GM12878 (cell line): ENCODE measurements at regions not wholly inside any gene's neighbourhood (a gene's known extent, or its start where the extent isn't known, plus 50 kb on each side); places are given as distances from the start of the nearest gene placed in this dataset.

Experiments used
- ATAC-seq: fragments of 200-7000 bp; cut with Tn5 transposase; 3 replicates; pipeline ENCODE4 v1.9.1; 2020; ENCODE audit warnings: mild to moderate bottlenecking, moderate library complexity
- BruUV-seq: library from RNA; stranded (reverse); fragments of 400-500 nt; replicated peaks from 2 replicates; lab custom pipeline; 2021; lab: Mats Ljungman, UMichigan
- CTCF ChIA-PET: fragments of 300-600 bp; sonication (Branson Sonifier 250); formaldehyde crosslinking; extraction: SDS; loops from one replicate; lab custom pipeline; 2021; ENCODE audit warnings: inconsistent platforms; lab: Yijun Ruan, JAX
- POLR2A ChIA-PET: fragments of 350-600 bp; formaldehyde crosslinking; extraction: SDS; loops from one replicate; lab custom pipeline; 2021; ENCODE audit warnings: inconsistent platforms; lab: Charles Lee
- RAD21 ChIA-PET: fragments of 300-600 bp; sonication (Branson Sonifier 250); formaldehyde crosslinking; loops from one replicate; lab custom pipeline; 2023; ENCODE audit warnings: antibody characterized with exemption; ENCODE audit not compliant: unreplicated experiment; lab: Charles Lee
- SMC1A ChIA-PET: fragments of 300-600 bp; sonication (Branson Sonifier 250); formaldehyde crosslinking; loops from one replicate; lab custom pipeline; 2023; ENCODE audit not compliant: unreplicated experiment, uncharacterized antibody; lab: Charles Lee
- DNase-seq: peaks from one replicate; pipeline ENCODE4 v3.0.0-alpha.2; 2011; ENCODE audit warnings: low read depth, low spot score
- FAIRE-seq: peaks from 3 replicates; lab custom pipeline; 2011; peaks lifted over from hg19 to GRCh38; lab: Jason Lieb, UNC
- H2AFZ ChIP-seq: 2 replicates; pipeline ENCODE4 v1.6.0; 2011; ENCODE audit warnings: low read depth, low read length, control low read depth; ENCODE audit not compliant: control insufficient read depth
- H3K27ac ChIP-seq: 2 replicates; pipeline ENCODE4 v1.5.1; 2011; ENCODE audit warnings: control low read depth; ENCODE audit not compliant: control insufficient read depth, insufficient read depth
- H3K27me3 ChIP-seq, 2 experiments: replicated peaks in 1 of 2; 2 replicates each; pipeline versions ENCODE4 v1.6.0 to v1.6.1; 2011; ENCODE audit warnings: low read length in 1 of 2; ENCODE audit not compliant: control insufficient read depth in 2 of 2, insufficient read depth in 2 of 2
- H3K36me3 ChIP-seq, 2 experiments: 2 replicates each; pipeline ENCODE4 v1.5.1; 2011; ENCODE audit warnings: low read length in 1 of 2; ENCODE audit not compliant: control insufficient read depth in 2 of 2, insufficient read depth in 2 of 2
- H3K4me1 ChIP-seq: 2 replicates; pipeline ENCODE4 v1.6.1; 2011; ENCODE audit warnings: mild to moderate bottlenecking, low read length, moderate library complexity, mixed read lengths; ENCODE audit not compliant: control insufficient read depth, insufficient read depth
- H3K4me2 ChIP-seq: 2 replicates; pipeline ENCODE4 v1.6.0; 2011; ENCODE audit warnings: control low read depth; ENCODE audit not compliant: control insufficient read depth, insufficient read depth
- H3K4me3 ChIP-seq: fragments of 200-600 bp; sonication (generic); 2 replicates; pipeline ENCODE4 v1.5.1; 2016
- H3K79me2 ChIP-seq: 2 replicates; pipeline ENCODE4 v1.6.0; 2011; ENCODE audit warnings: low read length; ENCODE audit not compliant: control insufficient read depth, insufficient read depth
- H3K9ac ChIP-seq: 2 replicates; pipeline ENCODE4 v1.8.0; 2011; ENCODE audit warnings: low read length, control low read depth, mixed read lengths; ENCODE audit not compliant: control insufficient read depth, insufficient read depth
- H3K9me3 ChIP-seq: replicated peaks from 3 replicates; pipeline ENCODE4 v1.5.1; 2011; ENCODE audit warnings: mild to moderate bottlenecking, low read length; ENCODE audit not compliant: control insufficient read depth, insufficient read depth
- H4K20me1 ChIP-seq: 2 replicates; pipeline ENCODE4 v1.6.0; 2011; ENCODE audit not compliant: control insufficient read depth, insufficient read depth
- DPF2 ChIP-seq: fragments of 450-650 bp; IDR thresholded peaks from 2 replicates; pipeline ENCODE4 v1.6.1; 2017; ENCODE audit warnings: mild to moderate bottlenecking
- KLF5 ChIP-seq: fragments of 450-650 bp; IDR thresholded peaks from 2 replicates; pipeline ENCODE4 v1.6.1; 2014; ENCODE audit warnings: mild to moderate bottlenecking; ENCODE audit not compliant: partially characterized antibody
- PAX5 ChIP-seq: IDR thresholded peaks from 2 replicates; pipeline ENCODE4 v1.6.1; 2011; ENCODE audit warnings: low read depth, low read length, borderline replicate concordance
- STAT3 ChIP-seq: IDR thresholded peaks from 2 replicates; pipeline ENCODE4 v1.6.1; 2011; ENCODE audit warnings: low read depth, low read length, improper control_type of control experiment
- WGBS: methylation state at CpG from one replicate; pipeline ENCODE4 v1.1.6; 2016; ENCODE audit warnings: low lambda C conversion rate; ENCODE audit not compliant: insufficient replicate concordance, insufficient coverage; ENCODE audit errors: missing lambda C conversion rate; 5-methylcytosine and 5-hydroxymethylcytosine counted together
- in situ Hi-C: fragments of 300-500 bp; cut with MboI; formaldehyde crosslinking; loops from 9 replicates; pipeline ENCODE4 v1.14.3; 2018; ENCODE audit warnings: mixed read lengths
- intact Hi-C: fragments of 100-400 bp; cut with micrococcal nuclease; formaldehyde crosslinking; loops from one replicate; pipeline ENCODE4 v1.14.2; 2022; ENCODE audit not compliant: unreplicated experiment
- TF ChIP-seq, protein P1 (sequence below): IDR thresholded peaks from 2 replicates; pipeline ENCODE4 v1.6.1; 2012; ENCODE audit warnings: mild to moderate bottlenecking, low read depth, low read length

DNA sequence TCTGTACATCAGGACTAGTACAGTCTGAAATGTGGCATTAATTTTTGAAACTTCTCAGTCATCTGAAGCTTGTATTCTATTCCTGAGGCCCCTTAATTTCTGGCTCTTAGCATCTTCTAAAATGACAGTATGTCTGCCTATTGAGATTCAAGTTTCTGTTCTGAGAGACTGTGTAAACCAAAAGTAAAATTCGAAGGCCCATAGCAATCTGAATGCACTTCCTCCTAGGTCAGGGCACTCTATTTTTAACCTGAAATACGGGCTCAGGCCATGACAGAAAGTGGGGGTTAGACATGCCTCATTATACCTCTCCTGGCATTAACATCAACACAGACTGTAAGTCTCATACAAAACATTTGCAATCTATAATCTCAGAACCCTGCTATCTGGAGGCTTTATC lies 584.4 kb downstream of the KLHL4 start:
- intact Hi-C loops: no loop called here
- POLR2A ChIA-PET: no interaction called here
- RAD21 ChIA-PET: no interaction called here
- DNase-seq (no peak), FAIRE-seq (no peak), ATAC-seq (no peak)
- no TSS peak for BruUV-seq
- no peak overlapping the region for H3K4me2 ChIP-seq
- no peak overlapping the region for H3K27ac ChIP-seq
- no peak overlapping the region for H3K9ac ChIP-seq
- no peaks in the 10 kb centered on the region for H3K27me3 ChIP-seq
- SMC1A ChIA-PET: no interaction called here
- H3K79me2 ChIP-seq: no peaks in the 10 kb centered on the region
- in situ Hi-C loops: no loop called here
- no peaks in the 10 kb centered on the region for H3K36me3 ChIP-seq
- H3K4me1 ChIP-seq: no peaks in the 10 kb centered on the region
- no peak overlapping the region for H3K4me3 ChIP-seq
- CTCF ChIA-PET: no interaction called here
- no peaks in the 10 kb centered on the region for H4K20me1 ChIP-seq
- H3K9me3 ChIP-seq: no peaks in the 10 kb centered on the region; the same call in 2 of the 3 replicates
- TF ChIP-seq, protein P1, sequence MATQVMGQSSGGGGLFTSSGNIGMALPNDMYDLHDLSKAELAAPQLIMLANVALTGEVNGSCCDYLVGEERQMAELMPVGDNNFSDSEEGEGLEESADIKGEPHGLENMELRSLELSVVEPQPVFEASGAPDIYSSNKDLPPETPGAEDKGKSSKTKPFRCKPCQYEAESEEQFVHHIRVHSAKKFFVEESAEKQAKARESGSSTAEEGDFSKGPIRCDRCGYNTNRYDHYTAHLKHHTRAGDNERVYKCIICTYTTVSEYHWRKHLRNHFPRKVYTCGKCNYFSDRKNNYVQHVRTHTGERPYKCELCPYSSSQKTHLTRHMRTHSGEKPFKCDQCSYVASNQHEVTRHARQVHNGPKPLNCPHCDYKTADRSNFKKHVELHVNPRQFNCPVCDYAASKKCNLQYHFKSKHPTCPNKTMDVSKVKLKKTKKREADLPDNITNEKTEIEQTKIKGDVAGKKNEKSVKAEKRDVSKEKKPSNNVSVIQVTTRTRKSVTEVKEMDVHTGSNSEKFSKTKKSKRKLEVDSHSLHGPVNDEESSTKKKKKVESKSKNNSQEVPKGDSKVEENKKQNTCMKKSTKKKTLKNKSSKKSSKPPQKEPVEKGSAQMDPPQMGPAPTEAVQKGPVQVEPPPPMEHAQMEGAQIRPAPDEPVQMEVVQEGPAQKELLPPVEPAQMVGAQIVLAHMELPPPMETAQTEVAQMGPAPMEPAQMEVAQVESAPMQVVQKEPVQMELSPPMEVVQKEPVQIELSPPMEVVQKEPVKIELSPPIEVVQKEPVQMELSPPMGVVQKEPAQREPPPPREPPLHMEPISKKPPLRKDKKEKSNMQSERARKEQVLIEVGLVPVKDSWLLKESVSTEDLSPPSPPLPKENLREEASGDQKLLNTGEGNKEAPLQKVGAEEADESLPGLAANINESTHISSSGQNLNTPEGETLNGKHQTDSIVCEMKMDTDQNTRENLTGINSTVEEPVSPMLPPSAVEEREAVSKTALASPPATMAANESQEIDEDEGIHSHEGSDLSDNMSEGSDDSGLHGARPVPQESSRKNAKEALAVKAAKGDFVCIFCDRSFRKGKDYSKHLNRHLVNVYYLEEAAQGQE: no peak
- TF ChIP-seq KLF5 (no peak), STAT3 (no peak), PAX5 (no peak), DPF2 (no peak)
- TF ChIP-seq, all 136 proteins: peak for 0
- H2AFZ ChIP-seq: no peak overlapping the region
- WGBS: 7% methylated on average over 2 of the region's 2 CpGs
